H1 (cell line): ENCODE measurements at regions not wholly inside any gene's neighbourhood (a gene's known extent, or its start where the extent isn't known, plus 50 kb on each side); places are given as distances from the start of the nearest gene placed in this dataset.

Source experiments
- CTCF ChIA-PET: fragments of 300-600 bp; sonication (Branson Sonifier 250); formaldehyde crosslinking; loops from one replicate; lab custom pipeline; 2021; ENCODE audit not compliant: partially characterized antibody; lab: Charles Lee
- POLR2A ChIA-PET: fragments of 300-600 bp; sonication (Branson Sonifier 250); formaldehyde crosslinking; loops from one replicate; lab custom pipeline; 2021; ENCODE audit warnings: inconsistent platforms; ENCODE audit not compliant: partially characterized antibody; lab: Charles Lee
- DNase-seq, 2 experiments: peaks; one replicate each; pipeline versions ENCODE4 v3.0.0 to v3.0.0-alpha.2; 2010 to 2022; ENCODE audit warnings: low spot score in 2 of 2, low read depth in 1 of 2, mixed read lengths in 1 of 2
- FAIRE-seq: peaks from 2 replicates; lab custom pipeline; 2011; peaks lifted over from hg19 to GRCh38; lab: Jason Lieb, UNC
- H2AFZ ChIP-seq: 2 replicates; pipeline ENCODE4 v1.8.1; 2012; ENCODE audit warnings: low read length, inconsistent platforms
- H2AK5ac ChIP-seq: 2 replicates; pipeline ENCODE4 v1.6.1; 2013; ENCODE audit warnings: low read depth, low read length
- H2BK120ac ChIP-seq: replicated peaks from 2 replicates; pipeline ENCODE3; 2013; ENCODE audit warnings: low read depth, low read length, inconsistent platforms
- H2BK12ac ChIP-seq: 2 replicates; pipeline ENCODE4 v1.6.1; 2013; ENCODE audit warnings: low read depth, low read length
- H2BK15ac ChIP-seq: 2 replicates; pipeline ENCODE4 v1.6.1; 2013; ENCODE audit warnings: low read length
- H2BK20ac ChIP-seq: 2 replicates; pipeline ENCODE4 v1.6.1; 2013; ENCODE audit warnings: low read length
- H2BK5ac ChIP-seq: 2 replicates; pipeline ENCODE4 v1.6.1; 2013; ENCODE audit warnings: low read depth, low read length
- H3K14ac ChIP-seq: 2 replicates; pipeline ENCODE4 v1.6.1; 2013; ENCODE audit warnings: inconsistent platforms; ENCODE audit not compliant: insufficient read length
- H3K18ac ChIP-seq: 2 replicates; pipeline ENCODE4 v1.6.1; 2013; ENCODE audit warnings: low read length; ENCODE audit errors: extremely low read depth
- H3K23ac ChIP-seq: 2 replicates; pipeline ENCODE4 v1.6.1; 2013; ENCODE audit warnings: inconsistent platforms; ENCODE audit not compliant: insufficient read length
- H3K23me2 ChIP-seq: 2 replicates; pipeline ENCODE4 v1.6.1; 2013; ENCODE audit warnings: low read depth, low read length
- H3K27ac ChIP-seq: 2 replicates; pipeline ENCODE4 v1.6.1; 2011; ENCODE audit warnings: low read depth, low read length, inconsistent platforms
- H3K27me3 ChIP-seq, 4 experiments: replicated peaks in 1 of 4; 1 replicate in 1 of 4; 2 replicates in 3 of 4; pipeline versions ENCODE4 v1.6.1 to v1.8.1; 2011 to 2013; ENCODE audit warnings: low read length in 3 of 4, mild to moderate bottlenecking in 3 of 4, inconsistent platforms in 2 of 4, mixed read lengths in 2 of 4, moderate library complexity in 1 of 4; ENCODE audit not compliant: control insufficient read depth in 3 of 4, insufficient read depth in 3 of 4; ENCODE audit errors: extremely low read depth in 1 of 4
- H3K36me3 ChIP-seq, 4 experiments: 2 replicates each; pipeline versions ENCODE4 v1.6.1 to v1.8.1; 2011 to 2013; ENCODE audit warnings: mild to moderate bottlenecking in 4 of 4, low read length in 3 of 4, moderate library complexity in 2 of 4, control low read depth in 1 of 4, inconsistent platforms in 1 of 4; ENCODE audit not compliant: insufficient read depth in 4 of 4, control insufficient read depth in 2 of 4
- H3K4ac ChIP-seq: replicated peaks from 2 replicates; pipeline ENCODE3; 2013; ENCODE audit warnings: low read length, low read depth, mixed read lengths, inconsistent platforms; ENCODE audit not compliant: insufficient read length
- H3K4me1 ChIP-seq, 4 experiments: replicated peaks in 1 of 4; 1 replicate in 1 of 4; 2 replicates in 3 of 4; pipeline versions ENCODE4 v1.6.1 to v1.8.1; 2011 to 2013; ENCODE audit warnings: low read length in 3 of 4, inconsistent platforms in 2 of 4, mixed read lengths in 1 of 4; ENCODE audit not compliant: insufficient read depth in 4 of 4, control insufficient read depth in 3 of 4
- H3K4me2 ChIP-seq, 2 experiments: 2 replicates each; pipeline versions ENCODE4 v1.6.1 to v1.8.1; 2011 to 2013; ENCODE audit warnings: low read depth in 2 of 2, low read length in 2 of 2, control low read depth in 1 of 2, inconsistent platforms in 1 of 2, mild to moderate bottlenecking in 1 of 2; ENCODE audit not compliant: insufficient read depth in 1 of 2
- H3K4me3 ChIP-seq, 4 experiments: fragments of 200-600, 300-600 bp in 1 of 4; sonication (generic), shearing (Covaris generic), sonication (Bioruptor Twin) in 1 of 4; 2 replicates each; pipeline versions ENCODE4 v1.5.1 to v1.8.1; 2011 to 2016; ENCODE audit warnings: low read length in 4 of 4, low read depth in 3 of 4, control low read depth in 2 of 4, inconsistent platforms in 2 of 4, mild to moderate bottlenecking in 2 of 4, mixed read lengths in 1 of 4, moderate library complexity in 1 of 4; ENCODE audit not compliant: insufficient read depth in 2 of 4; ENCODE audit errors: extremely low read depth in 1 of 4
- H3K56ac ChIP-seq: replicated peaks from 2 replicates; pipeline ENCODE3; 2013; ENCODE audit warnings: low read depth, mild to moderate bottlenecking, mixed read lengths, low read length, inconsistent platforms; ENCODE audit not compliant: insufficient read length
- H3K79me1 ChIP-seq: 2 replicates; pipeline ENCODE4 v1.6.1; 2013; ENCODE audit warnings: low read depth, low read length, control low read depth
- H3K79me2 ChIP-seq, 2 experiments: 2 replicates each; pipeline versions ENCODE4 v1.6.1 to v1.8.1; 2012 to 2013; ENCODE audit warnings: low read length in 2 of 2, mild to moderate bottlenecking in 2 of 2, inconsistent platforms in 1 of 2; ENCODE audit not compliant: insufficient read depth in 2 of 2, control insufficient read depth in 1 of 2
- H3K9ac ChIP-seq, 4 experiments: replicated peaks in 1 of 4; 1 replicate in 1 of 4; 2 replicates in 3 of 4; pipeline versions ENCODE4 v1.6.1 to v1.8.1; 2011 to 2013; ENCODE audit warnings: low read depth in 3 of 4, low read length in 3 of 4, control low read depth in 2 of 4, mild to moderate bottlenecking in 2 of 4, moderate library complexity in 2 of 4, inconsistent platforms in 1 of 4; ENCODE audit errors: extremely low read depth in 1 of 4
- H3K9me3 ChIP-seq, 2 experiments: 2 replicates each; pipeline versions ENCODE4 v1.6.1 to v1.8.1; 2012 to 2013; ENCODE audit warnings: mild to moderate bottlenecking in 2 of 2, moderate library complexity in 2 of 2, control low read depth in 1 of 2, inconsistent platforms in 1 of 2, low read depth in 1 of 2, low read length in 1 of 2, mixed read lengths in 1 of 2; ENCODE audit not compliant: insufficient read depth in 2 of 2
- H4K20me1 ChIP-seq, 2 experiments: replicated peaks in 1 of 2; 2 replicates each; pipeline versions ENCODE3 to v1.8.1; 2011 to 2013; ENCODE audit warnings: inconsistent platforms in 2 of 2, low read length in 2 of 2, mild to moderate bottlenecking in 1 of 2; ENCODE audit not compliant: insufficient read depth in 2 of 2, control insufficient read depth in 1 of 2
- H4K5ac ChIP-seq: 2 replicates; pipeline ENCODE4 v1.6.1; 2013; ENCODE audit warnings: low read length, low read depth, mixed read lengths, inconsistent platforms; ENCODE audit not compliant: insufficient read length
- H4K8ac ChIP-seq: 2 replicates; pipeline ENCODE4 v1.8.0; 2013; ENCODE audit warnings: mild to moderate bottlenecking, moderate library complexity, low read length, inconsistent platforms; ENCODE audit not compliant: insufficient read depth; ENCODE audit errors: extremely low read depth
- H4K91ac ChIP-seq: replicated peaks from 2 replicates; pipeline ENCODE3; 2013; ENCODE audit warnings: low read length, mixed read lengths, inconsistent platforms; ENCODE audit not compliant: insufficient read length
- RAD21 ChIP-seq, 2 experiments: IDR thresholded peaks in 1 of 2; conservative IDR thresholded peaks in 1 of 2; 2 replicates each; pipeline ENCODE4 v1.6.1; 2011; ENCODE audit warnings: low read depth in 2 of 2, low read length in 2 of 2, improper control_type of control experiment in 1 of 2, inconsistent platforms in 1 of 2, mild to moderate bottlenecking in 1 of 2, moderate library complexity in 1 of 2
- SIRT6 ChIP-seq: IDR thresholded peaks from one replicate; pipeline ENCODE4 v1.7.1; 2012; ENCODE audit warnings: low read length, inconsistent platforms
- WGBS, 2 experiments: shearing (Covaris generic) in 1 of 2; methylation state at CpG; one replicate each; pipeline versions ENCODE4 v1.1.6 to v1.1.7; 2013 to 2015; ENCODE audit warnings: low lambda C conversion rate in 2 of 2, mixed read lengths in 2 of 2, inconsistent platforms in 1 of 2, low coverage in 1 of 2, missing lambda C conversion rate in 1 of 2; ENCODE audit not compliant: insufficient replicate concordance in 2 of 2, insufficient coverage in 1 of 2, insufficient read length in 1 of 2; ENCODE audit errors: extremely low coverage in 1 of 2, missing lambda C conversion rate in 1 of 2; 5-methylcytosine and 5-hydroxymethylcytosine counted together

DNA sequence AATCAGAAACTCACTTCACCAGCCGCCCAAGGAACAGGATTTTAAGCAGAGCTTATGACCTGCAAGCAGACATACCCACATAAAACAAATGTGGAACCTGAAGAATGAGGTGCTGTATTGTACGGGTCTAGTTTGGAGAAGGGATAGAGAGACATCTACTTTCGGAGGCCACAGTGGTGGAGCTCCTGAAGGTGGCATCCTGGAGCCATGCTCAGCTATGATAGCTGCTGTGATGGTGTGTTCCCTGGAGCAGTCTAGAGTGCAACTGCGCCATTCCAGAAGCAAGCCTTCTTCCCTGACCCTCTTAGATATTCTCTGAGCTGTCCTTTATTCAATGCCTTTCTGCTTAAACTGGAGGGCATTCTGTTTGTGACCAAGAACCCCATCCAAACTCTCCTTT is 402.6 kb downstream of the FUT8 start:
- Histone ChIP-seq H2BK5ac (peak overlapping the region; percentile 12; the same call in 1 of the 2 replicates), H3K4me2 (no peak overlapping the region), H2BK12ac (peak overlapping the region; percentile 72), H4K91ac (peak overlapping the region; percentile 26), H3K79me1 (peaks cover 5% of the 10 kb centered on the region; the same call in 1 of the 2 replicates), H3K4me3 (no peak overlapping the region), H3K14ac (no peak overlapping the region), H3K4ac (no peak overlapping the region), H4K5ac (no peak overlapping the region), H2AK5ac (no peak overlapping the region), H3K23ac (no peak overlapping the region), H3K56ac (no peak overlapping the region), H2AFZ (no peak overlapping the region), H4K20me1 (peaks cover 0 to 9% of the 10 kb centered on the region in 2 experiments), H3K18ac (peak overlapping the region; percentile 33; the same call in 1 of the 2 replicates), H3K9me3 (no peaks in the 10 kb centered on the region), H3K23me2 (peaks cover 19% of the 10 kb centered on the region), H2BK120ac (peak overlapping the region; percentile 48), H3K79me2 (no peaks in the 10 kb centered on the region; a peak in 1 of 4 replicates), H3K36me3 (no peaks in the 10 kb centered on the region; a peak in 1 of 8 replicates), H2BK20ac (peak overlapping the region; percentile 89; the same call in 1 of the 2 replicates), H3K4me1 (peaks cover 0 to 5% (median 3%) of the 10 kb centered on the region in 4 experiments; a peak in 3 of 7 replicates), H4K8ac (no peak overlapping the region), H3K9ac (no peak overlapping the region), H3K27ac (no peak overlapping the region), H2BK15ac (no peak overlapping the region), H3K27me3 (no peaks in the 10 kb centered on the region)
- no peak for FAIRE-seq
- ChIA-PET CTCF (interaction anchor here (0.9 to 2.4 kb wide), 3 partner anchors 9 to 159 kb away, joined by 4 to 21 read pairs (median 5); no protein-coding TSS in a partner anchor), POLR2A (no interaction called here)
- DNase-seq = no peak
- 93% methylated on average over 4 of the region's 4 CpGs; no CpG with 5 or more reads in 1 of the 2 experiments for WGBS, 2 experiments
- no peak for TF ChIP-seq SIRT6
- TF ChIP-seq RAD21 (IDR thresholded peaks at IDR 0.05 in 1 of 2, conservative IDR thresholded peaks at IDR 0.05 in 1 of 2; ENCODE audit: low read depth in 2 of 2, low read length in 2 of 2) = 0 out of 4 replicates have a peak, but pooled peaks have one; percentile 8 to 16
